ENCODE measurements at regions not wholly inside any gene's neighbourhood (a gene's known extent, or its start where the extent isn't known, plus 50 kb on each side); places are given as distances from the start of the nearest gene placed in this dataset.
"Not testable (repeated sequence)": the region's sequence is repeated elsewhere in the genome, so short reads cannot be mapped to it uniquely, and the experiment has no call there.

DNA sequence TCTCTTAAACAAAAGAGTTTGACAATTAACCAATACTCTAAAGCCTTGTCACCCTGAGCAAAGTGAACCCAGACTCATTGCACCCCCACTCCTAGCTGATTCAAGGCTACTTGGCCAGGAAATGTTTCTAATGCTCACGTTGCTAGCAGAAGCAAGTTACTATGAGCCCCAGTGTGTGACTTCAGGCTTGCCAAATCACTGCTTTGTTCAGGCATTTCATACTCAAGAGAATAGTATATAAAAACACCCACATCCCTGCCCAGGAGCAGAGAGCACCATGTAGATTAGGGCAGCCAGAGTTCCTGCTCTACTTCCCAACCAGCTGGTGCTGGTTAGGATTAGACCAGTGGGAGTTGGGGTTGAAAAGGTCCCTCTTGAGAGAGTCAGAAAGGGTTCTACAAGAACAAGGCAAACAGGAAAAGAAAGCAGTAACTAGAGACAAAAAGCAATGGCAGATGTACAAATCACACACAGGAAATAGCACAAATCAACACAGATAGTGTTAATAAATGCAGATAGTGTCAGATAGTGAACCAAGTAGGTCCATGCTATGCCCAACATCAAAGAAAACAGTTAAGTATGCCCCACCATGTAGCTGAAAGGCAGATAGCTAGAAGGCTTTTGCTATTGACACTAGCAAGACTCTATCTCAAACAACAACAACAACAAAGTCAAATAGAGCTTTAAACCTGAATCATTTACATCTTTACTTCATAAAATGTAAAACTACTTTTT, 314.3 kb downstream of the GOLGA6L6 start:
- H3K4me3 ChIP-seq (ENCODE audit: low read length); DNase-seq (ENCODE audit: low read depth, low spot score): not testable (repeated sequence)

DNA sequence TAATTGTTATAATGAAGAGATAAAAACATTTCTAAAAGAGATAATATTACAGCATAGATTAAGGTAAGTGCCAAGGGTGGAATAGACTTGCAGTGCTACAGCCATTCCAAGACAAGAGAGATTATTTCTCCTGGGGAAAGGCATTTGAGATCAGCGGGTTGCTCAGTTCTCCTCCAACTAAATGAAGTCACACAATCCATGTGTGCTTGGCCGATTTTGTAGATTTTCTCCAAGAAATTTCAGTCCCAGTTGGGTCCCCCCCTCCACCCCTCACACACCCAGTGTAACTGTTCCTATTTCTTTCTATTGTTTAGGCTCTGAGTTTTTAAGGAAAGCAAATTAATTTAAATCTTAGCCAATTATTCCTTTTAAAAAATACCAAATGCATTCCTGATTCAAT, 315.1 kb downstream of the GOLGA6L6 start:
- DNase-seq (ENCODE audit: low read depth, low spot score); H3K4me3 ChIP-seq (ENCODE audit: low read length): not testable (repeated sequence)

GRCh38 chr15:20221063-20221462, 320.5 kb downstream of the GOLGA6L6 start:
- not testable (repeated sequence) for H3K4me3 ChIP-seq (ENCODE audit: low read length); DNase-seq (ENCODE audit: low read depth, low spot score)

DNA sequence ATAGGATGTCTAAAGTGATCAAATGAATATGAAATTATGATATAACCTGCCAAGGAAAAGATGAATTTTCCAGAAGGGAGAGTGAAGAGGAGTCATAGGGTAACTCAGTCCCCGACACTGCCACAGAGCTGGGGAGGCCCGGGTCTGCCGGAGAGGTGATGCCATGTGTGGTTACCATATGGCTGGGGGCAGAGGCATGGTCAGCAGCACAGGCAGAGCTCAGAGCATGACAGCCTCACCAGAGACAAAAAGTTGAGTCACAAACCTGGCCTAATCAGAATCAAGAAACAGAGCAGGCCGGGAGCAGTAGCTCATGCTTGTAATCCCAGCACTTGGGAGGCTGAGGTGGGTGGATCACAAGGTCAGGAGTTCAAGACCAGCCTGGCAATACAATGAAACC, 322.4 kb downstream of the GOLGA6L6 start:
- not testable (repeated sequence) for DNase-seq (ENCODE audit: low read depth, low spot score); H3K4me3 ChIP-seq (ENCODE audit: low read length)

- not testable (repeated sequence) for H3K4me3 ChIP-seq (ENCODE audit: low read length); DNase-seq (ENCODE audit: low read depth, low spot score)
Observed at GRCh38 chr15:20215700-20216099, 325.9 kb downstream of the GOLGA6L6 start.

GRCh38 chr15:20214101-20214500, 327.5 kb downstream of the GOLGA6L6 start:
- not testable (repeated sequence) for H3K4me3 ChIP-seq (ENCODE audit: low read length); DNase-seq (ENCODE audit: low read depth, low spot score)

GRCh38 chr15:20211508-20211907, 330.1 kb downstream of the GOLGA6L6 start:
- H3K4me3 ChIP-seq (ENCODE audit: low read length): not testable (repeated sequence)
- DNase-seq (ENCODE audit: low read depth, low spot score): peak; percentile 55

DNA sequence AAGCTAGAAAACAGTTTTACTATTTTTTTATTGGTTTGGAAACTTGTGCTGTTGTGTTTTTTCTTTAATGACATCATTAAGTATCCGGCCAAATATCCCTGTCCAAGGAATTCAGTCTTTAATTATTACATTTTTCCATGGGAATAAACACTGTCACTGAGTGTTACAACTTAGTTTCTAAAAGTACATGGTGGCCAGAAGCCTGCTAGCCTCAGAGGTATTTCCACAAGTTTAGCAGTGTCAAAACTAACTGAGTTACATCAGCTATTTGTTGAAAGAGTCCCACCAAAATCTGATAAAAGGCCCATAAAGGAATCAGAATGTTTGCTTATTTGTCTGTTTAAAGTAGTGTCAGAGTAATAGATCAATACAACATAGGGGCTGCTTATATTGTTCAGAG, 331.6 kb downstream of the GOLGA6L6 start:
- DNase-seq (ENCODE audit: low read depth, low spot score); H3K4me3 ChIP-seq (ENCODE audit: low read length): not testable (repeated sequence)

DNA sequence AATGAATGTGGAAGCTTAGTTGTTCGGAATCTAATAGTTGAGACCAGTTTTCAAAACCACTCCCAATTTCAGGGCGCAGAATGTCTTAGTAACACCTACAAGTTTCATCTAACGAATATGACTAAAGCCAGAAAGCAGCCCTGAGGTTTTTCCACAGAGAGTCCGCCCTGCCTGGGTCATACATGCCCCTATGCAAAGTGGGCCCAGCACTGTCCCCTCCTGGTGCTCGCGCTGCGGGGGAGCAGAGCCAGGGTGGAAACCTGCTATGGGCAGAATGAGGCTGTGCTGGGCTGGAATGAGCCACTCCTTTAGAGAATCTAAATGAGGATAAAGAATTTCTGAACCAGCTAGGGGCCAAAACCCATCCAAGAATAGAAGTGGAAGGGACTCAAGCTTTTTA, 334.0 kb downstream of the GOLGA6L6 start:
- not testable (repeated sequence) for DNase-seq (ENCODE audit: low read depth, low spot score); H3K4me3 ChIP-seq (ENCODE audit: low read length)

GRCh38 chr15:20207198-20207597, 334.4 kb downstream of the GOLGA6L6 start:
- not testable (repeated sequence) for DNase-seq (ENCODE audit: low read depth, low spot score); H3K4me3 ChIP-seq (ENCODE audit: low read length)

DNA sequence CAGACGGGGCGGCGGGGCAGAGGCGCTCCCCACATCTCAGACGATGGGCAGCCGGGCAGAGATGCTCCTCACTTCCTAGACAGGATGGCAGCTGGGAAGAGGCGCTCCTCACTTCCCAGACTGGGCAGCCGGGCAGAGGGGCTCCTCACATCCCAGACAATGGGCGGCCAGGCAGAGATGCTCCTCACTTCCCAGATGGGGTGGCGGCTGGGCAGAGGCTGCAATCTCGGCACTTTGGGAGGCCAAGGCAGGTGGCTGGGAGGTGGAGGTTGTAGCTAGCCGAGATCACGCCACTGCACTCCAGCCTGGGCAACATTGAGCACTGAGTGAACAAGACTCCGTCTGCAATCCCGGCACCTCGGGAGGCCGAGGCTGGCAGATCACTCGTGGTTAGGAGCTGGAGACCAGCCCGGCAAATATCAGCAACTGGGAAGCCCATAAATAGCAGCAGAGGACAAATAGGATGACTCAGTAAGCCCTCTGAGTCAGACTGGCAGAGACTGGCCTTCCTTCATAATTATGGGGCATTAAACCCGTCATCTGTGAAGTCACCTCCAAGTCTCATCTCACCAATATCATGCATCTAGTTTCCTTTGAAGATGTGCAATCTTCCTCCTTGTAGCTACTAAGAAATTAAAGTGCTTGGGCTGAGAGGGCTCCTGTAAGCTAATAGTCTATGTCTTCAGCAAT, 337.3 kb downstream of the GOLGA6L6 start:
- DNase-seq (ENCODE audit: low read depth, low spot score); H3K4me3 ChIP-seq (ENCODE audit: low read length): not testable (repeated sequence)

- H3K4me3 ChIP-seq (ENCODE audit: low read length); DNase-seq (ENCODE audit: low read depth, low spot score): not testable (repeated sequence)
Observed at GRCh38 chr15:20203649-20204150, 337.9 kb downstream of the GOLGA6L6 start.

DNA sequence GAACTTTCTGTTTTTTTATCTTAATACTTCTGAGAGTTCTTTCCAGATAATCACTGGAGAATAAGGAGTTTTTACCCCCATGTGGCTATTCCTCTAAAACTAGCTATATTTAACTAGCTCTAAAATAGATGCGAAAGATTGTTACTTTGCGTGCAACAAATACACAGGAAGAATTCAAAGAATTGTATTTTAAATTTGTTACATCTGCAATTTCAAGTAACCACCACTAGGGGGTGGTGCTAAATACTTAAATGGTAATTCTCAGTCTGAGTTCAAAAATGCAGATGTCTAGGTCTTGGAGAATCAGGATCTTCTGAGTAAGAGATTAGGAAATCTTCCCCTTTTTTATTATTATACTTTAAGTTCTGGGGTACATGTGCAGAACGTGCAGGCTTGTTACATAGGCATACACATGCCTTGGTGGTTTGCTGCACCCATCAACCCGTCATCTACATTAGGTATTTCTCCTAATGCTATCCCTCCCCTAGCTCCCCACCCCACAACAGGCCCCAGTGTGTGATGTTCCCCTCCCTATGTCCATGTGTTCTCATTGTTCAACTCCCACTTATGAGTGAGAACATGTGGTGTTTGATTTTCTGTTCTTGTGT, 346.9 kb downstream of the GOLGA6L6 start:
- not testable (repeated sequence) for H3K4me3 ChIP-seq (ENCODE audit: low read length); DNase-seq (ENCODE audit: low read depth, low spot score)

GRCh38 chr15:20192982-20193929, 348.3 kb downstream of the GOLGA6L6 start:
- not testable (repeated sequence) for H3K4me3 ChIP-seq (ENCODE audit: low read length)
- DNase-seq (ENCODE audit: low read depth, low spot score): peak; percentile 32

DNA sequence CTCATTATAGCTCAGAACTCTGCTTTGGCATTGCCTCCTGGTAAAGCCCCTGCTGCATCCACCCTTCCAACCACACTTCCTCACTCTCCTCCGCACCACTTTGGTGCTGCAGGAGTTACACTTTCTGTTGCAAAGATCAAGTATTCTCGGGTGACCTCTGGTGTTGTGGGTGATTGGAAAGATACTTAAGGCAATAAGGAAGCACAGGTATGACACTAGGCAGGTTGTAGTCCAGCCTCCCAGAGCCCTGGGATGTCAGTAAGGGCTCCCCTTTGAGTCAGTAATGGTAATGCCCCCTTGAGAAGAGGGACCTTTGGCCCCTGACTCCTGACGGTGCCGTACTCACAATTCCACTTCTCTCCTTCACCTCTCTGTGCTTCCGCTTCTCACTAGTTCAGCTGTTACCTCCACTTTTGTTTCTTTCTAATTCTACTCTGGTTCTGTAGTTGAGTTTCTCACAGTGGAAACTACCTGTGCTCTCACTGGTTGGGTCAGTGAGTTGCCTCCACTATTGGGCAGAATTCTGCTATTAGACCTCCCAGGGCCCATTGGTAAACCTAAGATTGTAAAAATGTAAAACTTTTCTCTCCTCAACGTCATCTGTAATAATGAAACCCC, 350.0 kb downstream of the GOLGA6L6 start:
- not testable (repeated sequence) for DNase-seq (ENCODE audit: low read depth, low spot score); H3K4me3 ChIP-seq (ENCODE audit: low read length)

- DNase-seq (ENCODE audit: low read depth, low spot score); H3K4me3 ChIP-seq (ENCODE audit: low read length): not testable (repeated sequence)
Observed at GRCh38 chr15:20188611-20189010, 353.0 kb downstream of the GOLGA6L6 start.

DNA sequence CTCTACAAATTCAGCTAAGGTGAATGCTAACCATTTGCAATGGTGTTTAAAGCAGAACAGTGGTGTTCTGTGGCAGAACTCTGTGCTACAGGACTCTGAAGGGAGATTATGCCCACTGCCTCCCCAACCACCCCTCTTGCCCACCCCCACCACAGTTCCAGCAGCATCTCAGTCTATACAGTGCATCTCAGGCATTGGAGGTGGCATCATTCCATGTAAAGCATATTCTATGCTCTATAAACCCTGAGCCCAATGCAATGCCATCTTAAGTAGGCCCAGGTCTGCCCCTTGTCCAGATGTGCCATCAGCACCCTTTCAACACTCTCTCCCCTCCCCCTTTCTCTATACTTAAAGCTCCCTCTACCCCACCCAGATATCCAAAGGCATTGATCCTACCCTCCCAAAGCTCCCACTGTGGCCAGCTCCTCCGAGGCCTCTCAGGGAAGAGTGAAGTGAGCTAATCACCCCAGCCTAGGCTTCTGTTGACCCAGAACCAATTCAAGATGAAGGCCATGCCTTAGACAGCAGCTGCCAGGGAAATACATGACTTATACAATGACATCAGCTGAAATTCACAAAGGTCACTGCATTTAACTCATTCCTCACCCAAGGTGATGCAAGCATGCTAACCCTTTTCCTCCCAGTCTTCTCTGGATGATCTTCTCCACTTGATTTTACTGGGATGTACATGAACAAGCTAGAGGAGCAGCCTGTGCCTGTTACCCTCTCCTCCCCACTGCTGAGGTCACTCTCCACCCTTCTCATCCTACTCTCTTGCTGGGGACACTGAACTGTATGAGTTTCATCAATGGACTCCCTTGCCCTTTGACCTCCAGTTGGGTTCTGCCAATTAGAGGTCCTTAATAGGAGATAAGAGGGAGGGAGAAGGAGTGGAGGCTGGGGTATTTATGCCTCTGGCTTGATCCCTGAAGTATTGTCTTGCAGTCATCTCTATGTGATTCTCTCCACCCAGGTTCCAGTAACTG, 353.9 kb downstream of the GOLGA6L6 start:
- H3K4me3 ChIP-seq (ENCODE audit: low read length); DNase-seq (ENCODE audit: low read depth, low spot score): not testable (repeated sequence)

Data from Jurkat, Clone E6-1 (cell line).